ENCODE measurements at regions not wholly inside any gene's neighbourhood (a gene's known extent, or its start where the extent isn't known, plus 50 kb on each side); places are given as distances from the start of the nearest gene placed in this dataset.

- no peak for DNase-seq
- Histone ChIP-seq H3K27me3 (no peaks in the 10 kb centered on the region), H3K36me3 (no peaks in the 10 kb centered on the region), H3K9me3 (no peaks in the 10 kb centered on the region), H3K4me3 (no peak overlapping the region), H3K4me1 (no peaks in the 10 kb centered on the region), H3K27ac (no peak overlapping the region)
- peak in 1 of 2 donors; percentile 31 for ATAC-seq (ENCODE audit: low FRiP score in 2 of 2)
- no peak for TF ChIP-seq EP300 (IDR thresholded peaks at IDR 0.05)
- TF ChIP-seq, protein P1, sequence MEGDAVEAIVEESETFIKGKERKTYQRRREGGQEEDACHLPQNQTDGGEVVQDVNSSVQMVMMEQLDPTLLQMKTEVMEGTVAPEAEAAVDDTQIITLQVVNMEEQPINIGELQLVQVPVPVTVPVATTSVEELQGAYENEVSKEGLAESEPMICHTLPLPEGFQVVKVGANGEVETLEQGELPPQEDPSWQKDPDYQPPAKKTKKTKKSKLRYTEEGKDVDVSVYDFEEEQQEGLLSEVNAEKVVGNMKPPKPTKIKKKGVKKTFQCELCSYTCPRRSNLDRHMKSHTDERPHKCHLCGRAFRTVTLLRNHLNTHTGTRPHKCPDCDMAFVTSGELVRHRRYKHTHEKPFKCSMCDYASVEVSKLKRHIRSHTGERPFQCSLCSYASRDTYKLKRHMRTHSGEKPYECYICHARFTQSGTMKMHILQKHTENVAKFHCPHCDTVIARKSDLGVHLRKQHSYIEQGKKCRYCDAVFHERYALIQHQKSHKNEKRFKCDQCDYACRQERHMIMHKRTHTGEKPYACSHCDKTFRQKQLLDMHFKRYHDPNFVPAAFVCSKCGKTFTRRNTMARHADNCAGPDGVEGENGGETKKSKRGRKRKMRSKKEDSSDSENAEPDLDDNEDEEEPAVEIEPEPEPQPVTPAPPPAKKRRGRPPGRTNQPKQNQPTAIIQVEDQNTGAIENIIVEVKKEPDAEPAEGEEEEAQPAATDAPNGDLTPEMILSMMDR (IDR thresholded peaks at IDR 0.05): no peak
- TF ChIP-seq POLR2AphosphoS5 (IDR thresholded peaks at IDR 0.05): no peak
- no peak for TF ChIP-seq POLR2A (IDR thresholded peaks at IDR 0.05)
- 41% methylated on average over 6 of the region's 6 CpGs for WGBS, 2 donors
Observed at GRCh38 chr9:7910426-7911020, 110.9 kb upstream of the DMAC1 start.

- ATAC-seq (ENCODE audit: low FRiP score in 2 of 2) (peak in 1 of 2 donors; percentile 50), DNase-seq (no peak)
Observed at GRCh38 chr9:7909537-7909936, 110.0 kb upstream of the DMAC1 start.

GRCh38 chr9:7907551-7908337 is 108.2 kb upstream of the DMAC1 start:
- no peaks in the 10 kb centered on the region for H3K9me3 ChIP-seq
- no peaks in the 10 kb centered on the region for H3K27me3 ChIP-seq
- H3K4me3 ChIP-seq: no peak overlapping the region
- no peaks in the 10 kb centered on the region for H3K36me3 ChIP-seq
- H3K4me1 ChIP-seq: no peaks in the 10 kb centered on the region
- DNase-seq (no peak), ATAC-seq (ENCODE audit: low FRiP score in 2 of 2) (no peak)
- TF ChIP-seq POLR2A (IDR thresholded peaks at IDR 0.05): no peak
- H3K27ac ChIP-seq: no peak overlapping the region
- 84 to 96% methylated on average over 5 of the region's 5 CpGs for WGBS, 2 donors

More at GRCh38 chr9:7909537-7909936, 110.0 kb upstream of the DMAC1 start:
- 84 to 91% methylated on average over 5 of the region's 5 CpGs for WGBS, 2 donors
- H3K9me3 ChIP-seq: no peaks in the 10 kb centered on the region
- no peak for TF ChIP-seq POLR2AphosphoS5 (IDR thresholded peaks at IDR 0.05)
- TF ChIP-seq EP300 (IDR thresholded peaks at IDR 0.05): no peak
- TF ChIP-seq POLR2A (IDR thresholded peaks at IDR 0.05): no peak
- TF ChIP-seq, protein P1 (IDR thresholded peaks at IDR 0.05): no peak
- no peaks in the 10 kb centered on the region for H3K27me3 ChIP-seq
- no peak overlapping the region for H3K27ac ChIP-seq
- no peaks in the 10 kb centered on the region for H3K36me3 ChIP-seq
- H3K4me3 ChIP-seq: no peak overlapping the region
- no peaks in the 10 kb centered on the region for H3K4me1 ChIP-seq

DNA sequence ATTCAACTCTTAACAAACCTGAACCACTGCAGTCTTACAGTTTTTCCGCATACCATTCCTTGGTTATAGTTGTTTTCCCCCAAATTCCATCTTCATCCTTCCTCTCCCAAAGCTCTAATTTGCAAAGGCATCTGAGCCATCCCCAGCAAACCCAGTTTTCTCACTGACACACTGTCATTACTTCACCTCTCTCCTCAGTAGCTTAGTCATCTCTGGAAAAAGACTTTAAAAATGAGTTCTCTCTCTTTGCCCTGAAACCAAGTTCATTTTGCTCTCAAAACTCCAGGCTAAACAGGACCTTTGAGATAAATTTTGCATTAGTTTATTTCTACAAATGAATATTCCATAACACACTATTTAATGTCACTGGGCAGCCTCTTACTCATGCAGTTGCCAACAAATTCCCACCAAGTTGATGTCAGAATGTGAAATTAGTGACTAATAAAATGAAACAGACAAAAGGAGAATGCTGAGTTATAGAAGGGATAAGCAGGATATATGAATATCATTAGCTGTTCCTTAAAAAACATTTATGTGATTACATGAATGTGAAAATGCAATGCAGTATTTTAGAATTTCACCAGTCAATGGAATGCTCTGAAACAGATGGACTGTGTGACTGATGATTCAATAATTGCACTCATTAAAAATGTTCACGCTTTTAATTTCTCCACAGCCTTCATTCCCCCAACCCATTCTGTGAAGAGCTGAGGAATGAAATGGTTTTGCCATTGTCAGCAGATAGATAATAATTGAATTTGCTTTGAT is 107.4 kb upstream of the DMAC1 start:
- Histone ChIP-seq H3K4me3 (no peak overlapping the region), H3K4me1 (no peaks in the 10 kb centered on the region), H3K27ac (no peak overlapping the region), H3K9me3 (no peaks in the 10 kb centered on the region), H3K36me3 (no peaks in the 10 kb centered on the region), H3K27me3 (no peaks in the 10 kb centered on the region)
- no peak for DNase-seq
- TF ChIP-seq, protein P1 (IDR thresholded peaks at IDR 0.05): no peak
- TF ChIP-seq POLR2A (IDR thresholded peaks at IDR 0.05) (no peak), EP300 (IDR thresholded peaks at IDR 0.05) (no peak)
- WGBS, 2 donors: 93 to 97% methylated on average over 2 of the region's 2 CpGs
- peak in 1 of 2 donors; percentile 41 for ATAC-seq (ENCODE audit: low FRiP score in 2 of 2)

GRCh38 chr9:7901621-7902020 is 102.0 kb upstream of the DMAC1 start:
- no peaks in the 10 kb centered on the region for H3K4me1 ChIP-seq
- H3K9me3 ChIP-seq: no peaks in the 10 kb centered on the region
- ATAC-seq (ENCODE audit: low FRiP score in 2 of 2) (no peak), DNase-seq (no peak)
- H3K27me3 ChIP-seq: no peaks in the 10 kb centered on the region
- WGBS, 2 donors: 55 to 73% methylated on average over 4 of the region's 4 CpGs
- H3K27ac ChIP-seq: no peak overlapping the region
- TF ChIP-seq POLR2AphosphoS5 (IDR thresholded peaks at IDR 0.05): no peak
- TF ChIP-seq, protein P1 (IDR thresholded peaks at IDR 0.05): no peak
- TF ChIP-seq POLR2A (IDR thresholded peaks at IDR 0.05): no peak
- no peak for TF ChIP-seq EP300 (IDR thresholded peaks at IDR 0.05)
- H3K36me3 ChIP-seq: no peaks in the 10 kb centered on the region
- H3K4me3 ChIP-seq: no peak overlapping the region
